ENCODE measurements at regions not wholly inside any gene's neighbourhood (a gene's known extent, or its start where the extent isn't known, plus 50 kb on each side); places are given as distances from the start of the nearest gene placed in this dataset.

DNA sequence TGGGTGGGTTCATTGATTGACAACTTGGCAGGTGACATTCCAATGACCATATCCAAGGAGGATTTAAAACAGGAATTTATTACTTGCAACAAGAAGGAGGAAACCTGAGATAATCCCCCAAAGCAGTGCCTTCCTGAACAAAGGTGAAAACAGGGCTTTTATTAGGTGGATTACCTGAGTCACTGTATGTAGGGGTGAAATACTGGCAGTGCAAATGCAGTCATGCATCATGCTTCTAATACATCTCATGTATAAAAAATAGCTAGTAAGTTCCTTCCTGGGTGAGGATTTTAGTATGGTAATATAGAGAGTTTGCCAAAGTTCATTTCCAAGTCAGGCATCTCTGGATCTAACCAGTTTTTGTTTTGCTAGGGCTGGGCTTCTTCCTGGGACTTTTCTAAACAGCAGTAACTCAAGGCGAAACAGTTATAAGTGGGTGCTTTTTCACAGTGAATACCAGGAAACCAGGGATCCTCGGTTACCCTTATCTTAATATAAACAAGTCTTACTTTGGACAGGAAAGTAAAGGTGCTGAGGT is 583.4 kb upstream of the LRRTM1 start:
- TF ChIP-seq YY1 (IDR thresholded peaks at IDR 0.05; ENCODE audit: insufficient read depth, insufficient read length) (no peak), SUZ12 (IDR thresholded peaks at IDR 0.05; ENCODE audit: extremely low read depth, insufficient read depth, insufficient read length) (no peak)

Measured in NT2/D1 (cell line).